Lung (tissue), 11 donors: ENCODE measurements at regions not wholly inside any gene's neighbourhood (a gene's known extent, or its start where the extent isn't known, plus 50 kb on each side); places are given as distances from the start of the nearest gene placed in this dataset.
A peak's percentile ranks its signal among the peaks of the same experiment; 100 is the strongest.

Experiments
- ATAC-seq: fragments of 200-7000 bp; cut with Tn5 transposase; one replicate; pipeline ENCODE4 v1.9.1; 2020; ENCODE audit warnings: moderate number of reproducible peaks; ENCODE audit not compliant: insufficient read depth, low FRiP score
- DNase-seq, 3 donors: peaks; one replicate each; pipeline ENCODE4 v3.0.0-alpha.2; 2013 to 2017
- H3K27ac ChIP-seq, 2 donors: one replicate each; pipeline ENCODE4 v1.5.1; 2013; ENCODE audit warnings: mild to moderate bottlenecking in 2 of 2, moderate library complexity in 2 of 2, control low read depth in 1 of 2, inconsistent platforms in 1 of 2, low read depth in 1 of 2, low read length in 1 of 2
- H3K27me3 ChIP-seq, 3 donors: one replicate each; pipeline ENCODE4 v1.5.1; 2013; ENCODE audit warnings: low read length in 2 of 3; ENCODE audit not compliant: control insufficient read depth in 3 of 3, insufficient read depth in 3 of 3
- H3K36me3 ChIP-seq, 4 donors: one replicate each; pipeline ENCODE4 v1.5.1; 2013; ENCODE audit warnings: low read length in 4 of 4, mild to moderate bottlenecking in 1 of 4, moderate library complexity in 1 of 4; ENCODE audit not compliant: control insufficient read depth in 4 of 4, insufficient read depth in 4 of 4
- H3K4me1 ChIP-seq, 5 donors: one replicate each; pipeline ENCODE4 v1.5.1; 2013; ENCODE audit warnings: low read length in 5 of 5, mild to moderate bottlenecking in 2 of 5, moderate library complexity in 1 of 5; ENCODE audit not compliant: control insufficient read depth in 5 of 5, insufficient read depth in 5 of 5
- H3K4me3 ChIP-seq: one replicate; pipeline ENCODE4 v1.5.1; 2013; ENCODE audit warnings: mild to moderate bottlenecking, control low read depth, moderate library complexity
- H3K9ac ChIP-seq, 2 donors: one replicate each; pipeline ENCODE4 v1.5.1; 2013; ENCODE audit warnings: low read length in 2 of 2, control low read depth in 1 of 2; ENCODE audit not compliant: insufficient read depth in 1 of 2
- H3K9me3 ChIP-seq, 4 donors: one replicate each; pipeline ENCODE4 v1.5.1; 2013; ENCODE audit warnings: low read length in 3 of 4, mild to moderate bottlenecking in 1 of 4, moderate library complexity in 1 of 4; ENCODE audit not compliant: control insufficient read depth in 4 of 4, insufficient read depth in 3 of 4
- WGBS, 2 donors: extraction: QIAGEN DNeasy Blood & Tissue Kit; methylation state at CpG; one replicate each; pipeline ENCODE4 v1.1.7; 2013; 5-methylcytosine and 5-hydroxymethylcytosine counted together
- TF ChIP-seq, protein P1 (sequence below): IDR thresholded peaks from 2 replicates; pipeline ENCODE4 v1.5.1; 2012; ENCODE audit warnings: mild to moderate bottlenecking; ENCODE audit errors: control extremely low read depth, extremely low read depth
- donor health status: control.
- donor health status: control.
- donor health status: Bipolar disorder and iron deficiency.
- donor health status: healthy.
- donor health status: DM: yes; HTN: yes; CAD: no.

DNA sequence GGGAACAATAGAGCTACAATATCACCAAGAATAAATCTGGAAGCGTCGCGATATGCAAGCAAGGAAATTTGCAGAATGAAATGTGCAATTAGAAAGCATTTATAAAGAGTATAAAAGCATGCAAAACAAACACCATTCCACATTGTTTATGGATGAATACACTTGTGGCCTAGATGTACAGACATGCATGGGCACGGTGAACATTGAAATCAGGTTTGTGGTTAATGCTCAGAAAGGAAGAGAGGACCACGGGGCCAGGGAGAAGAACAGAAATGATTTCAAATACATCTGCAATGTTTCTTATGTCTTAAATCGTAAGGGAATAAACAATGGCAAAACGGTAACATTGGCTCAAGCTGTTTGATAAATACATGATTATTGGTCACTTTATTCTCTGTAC lies 235.9 kb downstream of the FOXL1 start:
- Histone ChIP-seq H3K4me3 (no peak overlapping the region), H3K9ac (no peak overlapping the region), H3K4me1 (peaks cover 0 to 9% (median 3%) of the 10 kb centered on the region in 5 donors), H3K27me3 (peaks cover 0 to 13% (median 7%) of the 10 kb centered on the region in 3 donors), H3K36me3 (no peaks in the 10 kb centered on the region), H3K9me3 (peaks cover 0 to 3% (median 0%) of the 10 kb centered on the region in 4 donors), H3K27ac (no peak overlapping the region)
- ATAC-seq (no peak), DNase-seq (no peak)
- 85 to 87% methylated on average over 7 of the region's 7 CpGs for WGBS, 2 donors
- TF ChIP-seq, protein P1, sequence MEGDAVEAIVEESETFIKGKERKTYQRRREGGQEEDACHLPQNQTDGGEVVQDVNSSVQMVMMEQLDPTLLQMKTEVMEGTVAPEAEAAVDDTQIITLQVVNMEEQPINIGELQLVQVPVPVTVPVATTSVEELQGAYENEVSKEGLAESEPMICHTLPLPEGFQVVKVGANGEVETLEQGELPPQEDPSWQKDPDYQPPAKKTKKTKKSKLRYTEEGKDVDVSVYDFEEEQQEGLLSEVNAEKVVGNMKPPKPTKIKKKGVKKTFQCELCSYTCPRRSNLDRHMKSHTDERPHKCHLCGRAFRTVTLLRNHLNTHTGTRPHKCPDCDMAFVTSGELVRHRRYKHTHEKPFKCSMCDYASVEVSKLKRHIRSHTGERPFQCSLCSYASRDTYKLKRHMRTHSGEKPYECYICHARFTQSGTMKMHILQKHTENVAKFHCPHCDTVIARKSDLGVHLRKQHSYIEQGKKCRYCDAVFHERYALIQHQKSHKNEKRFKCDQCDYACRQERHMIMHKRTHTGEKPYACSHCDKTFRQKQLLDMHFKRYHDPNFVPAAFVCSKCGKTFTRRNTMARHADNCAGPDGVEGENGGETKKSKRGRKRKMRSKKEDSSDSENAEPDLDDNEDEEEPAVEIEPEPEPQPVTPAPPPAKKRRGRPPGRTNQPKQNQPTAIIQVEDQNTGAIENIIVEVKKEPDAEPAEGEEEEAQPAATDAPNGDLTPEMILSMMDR = no peak

DNA sequence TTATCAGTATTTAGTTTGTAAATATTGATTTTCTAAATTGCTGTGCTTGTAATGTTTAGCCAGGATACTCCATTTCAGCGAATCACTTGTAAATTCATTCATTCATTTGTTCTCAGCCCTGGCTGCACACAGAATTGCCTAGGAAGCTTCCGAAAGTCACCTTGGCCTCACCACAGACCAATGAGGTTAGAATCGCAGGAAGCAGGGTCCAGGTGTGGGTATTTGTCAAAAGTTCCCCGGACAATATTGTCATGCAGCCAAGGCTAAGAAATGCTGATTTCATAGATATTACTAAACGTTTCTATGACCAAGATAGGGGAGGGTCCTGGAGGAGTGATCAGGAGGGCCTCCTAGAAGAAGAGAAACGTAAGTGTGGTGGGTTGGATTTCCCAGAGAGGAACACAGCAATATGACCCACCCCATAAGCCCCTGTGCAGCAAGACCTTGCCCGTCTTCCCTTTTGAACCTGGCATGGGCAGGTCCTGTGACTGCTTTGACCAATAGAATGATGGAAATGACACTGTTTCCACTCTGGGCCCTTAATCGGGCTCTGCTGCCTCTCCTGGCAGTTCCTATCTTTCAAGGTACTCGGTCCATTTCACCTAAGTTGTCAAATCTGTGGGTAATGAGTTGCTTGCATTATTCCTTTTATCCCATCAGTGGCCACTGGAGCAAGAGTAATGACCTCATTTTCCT lies 238.7 kb downstream of the FOXL1 start:
- no peak for DNase-seq
- Histone ChIP-seq H3K9ac (no peak overlapping the region), H3K27me3 (peaks cover 0 to 12% (median 10%) of the 10 kb centered on the region in 3 donors), H3K36me3 (no peaks in the 10 kb centered on the region), H3K9me3 (peaks cover 0 to 3% (median 1%) of the 10 kb centered on the region in 4 donors), H3K27ac (no peak overlapping the region), H3K4me3 (no peak overlapping the region), H3K4me1 (peaks cover 0 to 11% (median 3%) of the 10 kb centered on the region in 5 donors)
- 69 to 74% methylated on average over 9 of the region's 9 CpGs for WGBS, 2 donors
- TF ChIP-seq, protein P1 = no peak
- ATAC-seq = no peak

DNA sequence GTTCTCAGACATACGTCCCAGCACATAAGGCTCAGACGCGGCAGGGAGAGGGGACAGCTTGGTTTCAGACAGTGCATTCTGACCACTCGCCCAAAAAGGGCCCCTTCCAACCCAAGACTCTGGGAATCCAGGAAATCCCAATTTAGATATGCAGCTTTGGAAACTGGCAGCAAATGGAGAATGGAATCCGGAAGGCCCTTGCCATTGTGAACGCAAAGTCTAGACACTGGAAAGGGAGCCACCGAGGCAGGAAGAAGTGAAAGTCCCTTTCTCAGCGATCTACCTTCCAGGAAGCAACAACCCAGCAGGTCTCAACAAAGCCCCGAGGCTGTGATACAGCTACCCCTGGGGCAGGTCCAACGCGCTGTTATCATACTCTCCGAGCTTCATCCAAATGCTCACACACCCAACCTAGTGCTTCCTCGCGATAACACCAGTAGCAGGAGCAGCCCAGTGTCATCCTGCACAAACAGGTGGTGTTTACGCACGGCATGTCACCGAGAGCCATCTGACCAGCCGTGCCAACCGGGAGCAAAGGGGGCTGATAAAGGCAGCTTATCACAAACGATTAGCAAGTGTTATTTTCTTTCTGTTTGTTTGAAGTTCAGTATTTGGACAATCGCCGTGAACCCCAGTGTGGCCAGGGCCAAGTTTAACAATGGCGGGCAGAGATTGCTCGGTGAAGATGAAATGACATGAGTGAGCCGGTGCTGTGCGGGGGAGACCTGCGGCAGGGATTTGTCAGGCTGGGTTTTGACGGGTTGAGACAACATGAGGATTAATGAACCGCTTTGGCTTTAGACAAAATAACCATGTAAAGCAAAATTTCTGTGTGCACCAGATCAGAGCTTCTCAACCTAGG lies 240.6 kb downstream of the FOXL1 start:
- Histone ChIP-seq H3K4me3 (no peak overlapping the region), H3K4me1 (peaks cover 0 to 11% (median 3%) of the 10 kb centered on the region in 5 donors), H3K27me3 (peaks cover 0 to 12% (median 10%) of the 10 kb centered on the region in 3 donors), H3K9me3 (peaks cover 0 to 3% (median 0%) of the 10 kb centered on the region in 4 donors), H3K27ac (no peak overlapping the region), H3K36me3 (no peaks in the 10 kb centered on the region), H3K9ac (no peak overlapping the region)
- DNase-seq = peak in 2 of 3 donors; percentile 27
- no peak for ATAC-seq
- TF ChIP-seq, protein P1 = no peak
- 35 to 51% methylated on average over 29 of the region's 29 CpGs for WGBS, 2 donors
